ENCODE measurements at regions not wholly inside any gene's neighbourhood (a gene's known extent, or its start where the extent isn't known, plus 50 kb on each side); places are given as distances from the start of the nearest gene placed in this dataset.
A peak's percentile ranks its signal among the peaks of the same experiment; 100 is the strongest.
"Not testable (repeated sequence)": the region's sequence is repeated elsewhere in the genome, so short reads cannot be mapped to it uniquely, and the experiment has no call there.

DNA sequence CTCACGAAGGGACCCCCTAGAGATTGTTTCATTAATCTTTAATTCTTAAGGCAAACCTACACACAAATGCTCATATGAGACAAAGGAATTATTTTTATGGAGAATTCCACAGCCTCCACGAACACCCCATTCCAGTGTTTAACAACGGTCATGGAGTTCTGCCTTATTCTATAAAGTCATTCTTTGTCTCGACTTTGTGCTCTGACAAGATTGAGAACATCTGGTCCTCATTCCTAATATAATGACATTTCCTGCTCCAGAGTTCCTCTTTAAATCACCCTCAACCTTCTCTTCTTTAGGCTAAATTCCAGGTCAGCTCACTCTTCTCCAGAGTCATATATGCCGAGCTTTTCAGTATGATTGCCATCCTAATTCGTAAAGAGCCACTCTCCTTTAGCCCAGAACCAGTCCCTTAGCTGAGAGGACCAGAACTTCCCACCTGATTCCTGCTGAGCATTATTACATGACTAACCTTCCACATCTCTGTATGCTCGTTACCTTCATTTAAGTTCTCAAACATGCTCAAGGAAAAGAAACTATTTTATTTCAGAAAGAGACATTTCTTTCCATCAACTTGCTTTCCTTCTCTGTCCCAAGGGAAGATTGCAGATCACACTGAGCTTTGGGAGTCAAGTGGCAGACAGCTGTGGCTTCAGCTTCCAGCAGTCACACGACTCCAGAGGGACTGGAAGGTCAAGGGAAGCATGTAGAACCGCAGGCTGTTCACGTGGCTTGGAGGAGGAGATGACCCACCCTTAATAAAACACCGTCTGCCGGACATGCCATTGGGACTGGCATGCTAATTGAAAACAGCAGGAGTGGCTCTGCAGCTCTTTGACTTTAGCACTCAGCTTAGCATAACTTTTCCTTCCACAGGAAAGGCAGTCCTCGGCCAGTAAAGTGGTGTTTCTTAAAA is 467.1 kb upstream of the HSF2 start:
- H3K27me3 ChIP-seq (ENCODE audit: control insufficient read depth, insufficient read depth) = no peaks in the 10 kb centered on the region
- ATAC-seq = peak; percentile 90 to 97
- WGBS = 34% methylated on average over 13 of the region's 13 CpGs
- intact Hi-C loops (cut with DNase I) = no loop called here
- H3K4me3 ChIP-seq (ENCODE audit: low read length) = no peak overlapping the region
- no peaks in the 10 kb centered on the region for H3K4me1 ChIP-seq (ENCODE audit: control insufficient read depth, insufficient read depth, low read length)
- peak; percentile 42 to 59 (median 56) for DNase-seq
- H3K27ac ChIP-seq (ENCODE audit: low read length) = no peak overlapping the region
- no peaks in the 10 kb centered on the region for H3K9me3 ChIP-seq (ENCODE audit: control insufficient read depth, low read length)

- intact Hi-C loops (cut with DNase I) = no loop called here
Measured at GRCh38 chr6:121934451-121934850, 465.0 kb upstream of the HSF2 start.

DNA sequence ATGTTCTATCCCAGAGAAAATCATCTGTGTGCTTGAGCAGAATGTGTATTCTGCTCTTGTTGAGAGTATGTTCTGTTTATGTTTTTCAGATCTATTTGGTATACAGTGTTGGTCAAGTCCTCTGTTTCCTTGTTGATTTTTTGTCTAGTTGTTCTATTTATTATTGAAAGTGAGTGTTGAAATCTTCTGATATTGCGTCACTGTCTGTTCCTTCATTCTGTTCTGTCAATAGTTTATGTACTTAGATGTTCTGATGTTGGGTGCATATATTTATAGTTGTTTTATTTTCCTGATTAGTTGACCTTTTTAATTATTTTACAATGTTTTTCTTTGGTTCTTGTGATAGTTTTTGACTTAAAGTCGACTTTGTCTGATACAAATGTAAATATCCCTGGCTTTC is 458.7 kb upstream of the HSF2 start:
- WGBS = 82% methylated on average over 2 of the region's 2 CpGs
- Histone ChIP-seq H3K9me3 (ENCODE audit: control insufficient read depth, low read length) (no peaks in the 10 kb centered on the region), H3K4me3 (ENCODE audit: low read length) (no peak overlapping the region), H3K4me1 (ENCODE audit: control insufficient read depth, insufficient read depth, low read length) (no peaks in the 10 kb centered on the region), H3K27ac (ENCODE audit: low read length) (no peak overlapping the region), H3K27me3 (ENCODE audit: control insufficient read depth, insufficient read depth) (no peaks in the 10 kb centered on the region)
- intact Hi-C loops (cut with DNase I) = no loop called here
- DNase-seq (no peak), ATAC-seq (no peak)

More at GRCh38 chr6:121934451-121934850, 465.0 kb upstream of the HSF2 start:
- Histone ChIP-seq H3K4me1 (ENCODE audit: control insufficient read depth, insufficient read depth, low read length) (no peaks in the 10 kb centered on the region), H3K27ac (ENCODE audit: low read length) (no peak overlapping the region), H3K4me3 (ENCODE audit: low read length) (no peak overlapping the region), H3K9me3 (ENCODE audit: control insufficient read depth, low read length) (no peaks in the 10 kb centered on the region), H3K27me3 (ENCODE audit: control insufficient read depth, insufficient read depth) (no peaks in the 10 kb centered on the region)
- 60% methylated on average over 2 of the region's 2 CpGs for WGBS
- DNase-seq (no peak), ATAC-seq (no peak)

GRCh38 chr6:121944354-121944753 is 455.1 kb upstream of the HSF2 start:
- H3K4me1 ChIP-seq (ENCODE audit: control insufficient read depth, insufficient read depth, low read length) = no peaks in the 10 kb centered on the region
- H3K27me3 ChIP-seq (ENCODE audit: control insufficient read depth, insufficient read depth) = no peaks in the 10 kb centered on the region
- H3K27ac ChIP-seq (ENCODE audit: low read length) = no peak overlapping the region
- intact Hi-C loops (cut with DNase I) = no loop called here
- WGBS = 65% methylated on average over 1 of the region's 1 CpG
- no peaks in the 10 kb centered on the region for H3K9me3 ChIP-seq (ENCODE audit: control insufficient read depth, low read length)
- no peak for DNase-seq
- no peak for ATAC-seq
- H3K4me3 ChIP-seq (ENCODE audit: low read length) = no peak overlapping the region

DNA sequence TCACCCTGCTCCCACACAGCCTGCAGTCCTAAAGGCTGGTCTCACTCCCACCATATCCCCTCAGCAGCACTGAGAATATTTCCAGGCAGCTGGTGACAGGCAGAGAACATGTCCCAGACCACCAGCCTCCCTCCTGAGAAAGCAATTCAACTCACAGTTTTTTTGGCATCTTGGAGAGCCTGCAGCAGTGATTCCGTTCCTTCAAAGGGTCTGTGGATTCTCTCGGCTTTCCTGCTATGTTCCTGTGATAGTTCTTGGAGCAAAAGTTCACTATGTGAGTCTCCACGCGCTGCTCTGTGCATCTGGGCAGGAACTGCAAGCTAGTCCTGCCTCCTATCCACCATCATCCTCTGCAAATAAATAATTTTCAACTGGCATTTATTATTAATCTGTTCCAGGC is 448.3 kb upstream of the HSF2 start:
- ATAC-seq (no peak), DNase-seq (no peak)
- Histone ChIP-seq H3K27me3 (ENCODE audit: control insufficient read depth, insufficient read depth) (no peaks in the 10 kb centered on the region), H3K4me3 (ENCODE audit: low read length) (no peak overlapping the region), H3K9me3 (ENCODE audit: control insufficient read depth, low read length) (no peaks in the 10 kb centered on the region), H3K27ac (ENCODE audit: low read length) (no peak overlapping the region), H3K4me1 (ENCODE audit: control insufficient read depth, insufficient read depth, low read length) (no peaks in the 10 kb centered on the region)
- intact Hi-C loops (cut with DNase I) = no loop called here
- 49% methylated on average over 4 of the region's 4 CpGs for WGBS

- H3K27ac ChIP-seq (ENCODE audit: low read length) = no peak overlapping the region
- DNase-seq = no peak
- intact Hi-C loops (cut with DNase I) = no loop called here
- ATAC-seq = peak; percentile 47 to 57
- 64% methylated on average over 5 of the region's 5 CpGs for WGBS
- H3K27me3 ChIP-seq (ENCODE audit: control insufficient read depth, insufficient read depth) = no peaks in the 10 kb centered on the region
- no peaks in the 10 kb centered on the region for H3K9me3 ChIP-seq (ENCODE audit: control insufficient read depth, low read length)
- no peak overlapping the region for H3K4me3 ChIP-seq (ENCODE audit: low read length)
- no peaks in the 10 kb centered on the region for H3K4me1 ChIP-seq (ENCODE audit: control insufficient read depth, insufficient read depth, low read length)
Measured at GRCh38 chr6:121951918-121952379, 447.5 kb upstream of the HSF2 start.

GRCh38 chr6:121955401-121955800 is 444.1 kb upstream of the HSF2 start:
- H3K4me3 ChIP-seq (ENCODE audit: low read length); H3K9me3 ChIP-seq (ENCODE audit: control insufficient read depth, low read length); ATAC-seq; intact Hi-C loops (cut with DNase I); DNase-seq; H3K4me1 ChIP-seq (ENCODE audit: control insufficient read depth, insufficient read depth, low read length); H3K27ac ChIP-seq (ENCODE audit: low read length); H3K27me3 ChIP-seq (ENCODE audit: control insufficient read depth, insufficient read depth): not testable (repeated sequence)
- WGBS = 86% methylated on average over 2 of the region's 2 CpGs

DNA sequence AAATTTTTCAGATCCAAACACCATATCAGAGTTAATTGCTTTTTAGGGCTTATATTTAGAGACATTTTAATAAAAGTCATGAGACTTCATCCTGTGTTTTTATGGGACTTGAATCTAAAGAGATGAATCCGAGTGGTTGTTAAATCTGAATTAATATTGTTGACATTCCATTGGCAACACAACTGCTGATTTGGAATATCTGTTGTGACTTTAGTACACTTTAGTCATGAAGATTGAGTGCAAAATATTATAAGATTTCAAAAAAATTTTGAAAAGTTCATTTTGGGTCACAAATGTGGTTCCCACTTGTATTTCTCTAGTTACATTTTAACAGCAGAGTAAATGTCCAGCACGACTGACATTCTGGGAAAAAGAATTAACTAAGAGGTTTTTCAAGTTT is 442.7 kb upstream of the HSF2 start:
- DNase-seq (no peak), ATAC-seq (no peak)
- Histone ChIP-seq H3K27ac (ENCODE audit: low read length) (no peak overlapping the region), H3K4me1 (ENCODE audit: control insufficient read depth, insufficient read depth, low read length) (no peaks in the 10 kb centered on the region), H3K27me3 (ENCODE audit: control insufficient read depth, insufficient read depth) (no peaks in the 10 kb centered on the region), H3K4me3 (ENCODE audit: low read length) (no peak overlapping the region), H3K9me3 (ENCODE audit: control insufficient read depth, low read length) (no peaks in the 10 kb centered on the region)
- WGBS = 64% methylated on average over 2 of the region's 2 CpGs
- intact Hi-C loops (cut with DNase I) = no loop called here

- no peak overlapping the region for H3K4me3 ChIP-seq (ENCODE audit: low read length)
- no peaks in the 10 kb centered on the region for H3K9me3 ChIP-seq (ENCODE audit: control insufficient read depth, low read length)
- H3K4me1 ChIP-seq (ENCODE audit: control insufficient read depth, insufficient read depth, low read length) = no peaks in the 10 kb centered on the region
- WGBS = 59% methylated on average over 5 of the region's 5 CpGs
- intact Hi-C loops (cut with DNase I) = no loop called here
- no peak overlapping the region for H3K27ac ChIP-seq (ENCODE audit: low read length)
- DNase-seq (no peak), ATAC-seq (no peak)
- H3K27me3 ChIP-seq (ENCODE audit: control insufficient read depth, insufficient read depth) = no peaks in the 10 kb centered on the region
Measured at GRCh38 chr6:121959501-121959900, 440.0 kb upstream of the HSF2 start.

DNA sequence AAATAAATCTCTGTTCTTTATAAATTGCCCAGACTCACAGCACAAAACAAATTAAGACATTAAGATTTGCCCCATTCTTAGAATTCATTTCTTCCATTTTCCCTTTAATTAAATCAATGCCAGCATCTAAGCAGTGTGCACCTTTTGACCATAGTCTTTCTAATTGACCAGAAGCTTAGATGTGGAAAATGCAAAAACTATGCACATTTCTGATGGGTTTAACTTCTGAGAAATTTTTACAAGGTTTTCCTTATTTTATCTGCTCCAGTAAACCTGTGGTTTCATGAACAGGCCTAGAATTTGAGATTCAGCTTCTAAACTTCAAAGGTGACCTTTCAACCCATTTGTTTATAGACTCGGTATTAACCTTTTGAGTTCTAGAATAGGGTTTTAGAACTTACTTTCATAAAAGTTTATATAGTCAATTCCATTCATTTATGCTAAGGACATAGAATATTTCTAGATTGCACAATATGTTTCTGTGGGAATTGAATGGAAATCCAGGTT is 437.8 kb upstream of the HSF2 start:
- no peak overlapping the region for H3K4me3 ChIP-seq (ENCODE audit: low read length)
- no peaks in the 10 kb centered on the region for H3K27me3 ChIP-seq (ENCODE audit: control insufficient read depth, insufficient read depth)
- WGBS = 85% methylated on average over 1 of the region's 1 CpG
- intact Hi-C loops (cut with DNase I) = no loop called here
- H3K27ac ChIP-seq (ENCODE audit: low read length) = no peak overlapping the region
- H3K4me1 ChIP-seq (ENCODE audit: control insufficient read depth, insufficient read depth, low read length) = no peaks in the 10 kb centered on the region
- H3K9me3 ChIP-seq (ENCODE audit: control insufficient read depth, low read length) = no peaks in the 10 kb centered on the region
- DNase-seq = no peak
- no peak for ATAC-seq

DNA sequence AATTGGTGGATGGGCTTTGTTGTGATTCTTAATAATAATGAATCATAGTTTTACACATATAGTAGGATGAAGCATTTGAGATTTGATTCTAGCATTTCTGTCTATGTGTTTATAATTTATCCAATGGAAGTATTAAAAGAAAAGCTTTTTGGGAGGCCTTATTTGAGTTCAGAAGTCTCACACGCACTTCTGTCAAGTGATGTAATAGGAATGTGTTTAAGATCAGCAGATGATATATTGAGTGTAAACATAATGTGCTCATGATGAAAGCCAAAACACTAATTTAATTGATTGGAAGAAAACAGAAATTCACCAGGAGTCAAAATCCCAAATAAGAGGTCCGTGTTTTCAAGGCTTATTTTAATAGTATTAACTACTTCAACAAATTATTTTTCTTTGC is 435.6 kb upstream of the HSF2 start:
- Histone ChIP-seq H3K27ac (ENCODE audit: low read length) (no peak overlapping the region), H3K27me3 (ENCODE audit: control insufficient read depth, insufficient read depth) (no peaks in the 10 kb centered on the region), H3K4me3 (ENCODE audit: low read length) (no peak overlapping the region), H3K9me3 (ENCODE audit: control insufficient read depth, low read length) (no peaks in the 10 kb centered on the region), H3K4me1 (ENCODE audit: control insufficient read depth, insufficient read depth, low read length) (no peaks in the 10 kb centered on the region)
- 78% methylated on average over 2 of the region's 2 CpGs for WGBS
- DNase-seq (no peak), ATAC-seq (no peak)
- intact Hi-C loops (cut with DNase I) = no loop called here

Measured in right cardiac atrium (tissue), 5 donors.